HG02981 (cell line): ENCODE measurements at regions not wholly inside any gene's neighbourhood (a gene's known extent, or its start where the extent isn't known, plus 50 kb on each side); places are given as distances from the start of the nearest gene placed in this dataset.

Source experiments
- ATAC-seq: cut with Tn5 transposase; IDR thresholded peaks from one replicate; pipeline ENCODE4 v1.9.1; 2021; ENCODE audit warnings: mild to moderate bottlenecking, moderate library complexity; ENCODE audit not compliant: unreplicated experiment

- ATAC-seq, result no peak
Measured at GRCh38 chr18:64888956-64889355, 740.1 kb upstream of the LINC00305 start.

- ATAC-seq, result no peak
Measured at GRCh38 chr18:64886995-64887394, 738.1 kb upstream of the LINC00305 start.

- ATAC-seq, result no peak
Measured at GRCh38 chr18:64882896-64883295, 734.0 kb upstream of the LINC00305 start.

- no peak for ATAC-seq
Measured at GRCh38 chr18:64876833-64877232, 727.9 kb upstream of the LINC00305 start.

GRCh38 chr18:64872710-64873458, 724.0 kb upstream of the LINC00305 start:
- ATAC-seq, result no peak

GRCh38 chr18:64854112-64854511, 705.2 kb upstream of the LINC00305 start:
- no peak for ATAC-seq

- ATAC-seq, result no peak
Measured at GRCh38 chr18:64852281-64852680, 703.4 kb upstream of the LINC00305 start.

- ATAC-seq, result no peak
Measured at GRCh38 chr18:64851726-64852125, 702.8 kb upstream of the LINC00305 start.

GRCh38 chr18:64850791-64851190, 701.9 kb upstream of the LINC00305 start:
- ATAC-seq, result no peak

GRCh38 chr18:64840911-64841701, 692.2 kb upstream of the LINC00305 start:
- ATAC-seq, result no peak

- no peak for ATAC-seq
Measured at GRCh38 chr18:64810354-64810753, 661.5 kb upstream of the LINC00305 start.

GRCh38 chr18:64809801-64810200, 660.9 kb upstream of the LINC00305 start:
- no peak for ATAC-seq

- no peak for ATAC-seq
Measured at GRCh38 chr18:64807560-64807959, 658.7 kb upstream of the LINC00305 start.

- ATAC-seq, result no peak
Measured at GRCh38 chr18:64806691-64807090, 657.8 kb upstream of the LINC00305 start.

GRCh38 chr18:64806232-64806631, 657.3 kb upstream of the LINC00305 start:
- ATAC-seq, result no peak

GRCh38 chr18:64803471-64803870, 654.6 kb upstream of the LINC00305 start:
- no peak for ATAC-seq

GRCh38 chr18:64800151-64800550, 651.3 kb upstream of the LINC00305 start:
- no peak for ATAC-seq

GRCh38 chr18:64799376-64799775, 650.5 kb upstream of the LINC00305 start:
- no peak for ATAC-seq

- no peak for ATAC-seq
Measured at GRCh38 chr18:64791236-64791635, 642.3 kb upstream of the LINC00305 start.

- no peak for ATAC-seq
Measured at GRCh38 chr18:64785686-64786085, 636.8 kb upstream of the LINC00305 start.

- no peak for ATAC-seq
Measured at GRCh38 chr18:64777556-64777955, 628.7 kb upstream of the LINC00305 start.

- no peak for ATAC-seq
Measured at GRCh38 chr18:64765908-64766307, 617.0 kb upstream of the LINC00305 start.
